GM12872 (cell line): ENCODE measurements at regions not wholly inside any gene's neighbourhood (a gene's known extent, or its start where the extent isn't known, plus 50 kb on each side); places are given as distances from the start of the nearest gene placed in this dataset.

Experiments used
- TF ChIP-seq, protein P1 (sequence below): IDR thresholded peaks from 3 replicates; pipeline ENCODE4 v1.5.1; 2011; ENCODE audit warnings: low read depth, mild to moderate bottlenecking, low read length, moderate library complexity; ENCODE audit not compliant: insufficient read depth

DNA sequence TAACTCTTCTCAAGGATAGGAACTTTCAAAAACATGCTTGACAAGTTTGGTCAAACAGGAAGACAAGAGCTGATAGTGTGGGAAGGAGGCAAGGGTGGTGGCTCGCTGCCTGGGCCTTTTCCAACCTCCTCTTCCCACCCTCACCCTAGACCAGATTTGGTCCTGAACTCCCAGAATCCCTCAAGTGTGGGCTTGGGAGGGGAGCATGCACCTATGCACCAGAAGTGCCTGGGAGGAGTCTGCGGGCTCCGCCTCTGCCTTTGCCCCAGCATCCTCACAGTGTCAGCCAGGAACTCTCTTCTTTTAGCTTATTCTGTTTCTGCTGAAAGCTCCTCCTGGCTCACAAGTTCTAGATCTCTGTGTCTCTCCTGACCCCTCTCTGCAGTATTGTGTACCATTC, 126.2 kb upstream of the MRPS22 start:
- TF ChIP-seq, protein P1, sequence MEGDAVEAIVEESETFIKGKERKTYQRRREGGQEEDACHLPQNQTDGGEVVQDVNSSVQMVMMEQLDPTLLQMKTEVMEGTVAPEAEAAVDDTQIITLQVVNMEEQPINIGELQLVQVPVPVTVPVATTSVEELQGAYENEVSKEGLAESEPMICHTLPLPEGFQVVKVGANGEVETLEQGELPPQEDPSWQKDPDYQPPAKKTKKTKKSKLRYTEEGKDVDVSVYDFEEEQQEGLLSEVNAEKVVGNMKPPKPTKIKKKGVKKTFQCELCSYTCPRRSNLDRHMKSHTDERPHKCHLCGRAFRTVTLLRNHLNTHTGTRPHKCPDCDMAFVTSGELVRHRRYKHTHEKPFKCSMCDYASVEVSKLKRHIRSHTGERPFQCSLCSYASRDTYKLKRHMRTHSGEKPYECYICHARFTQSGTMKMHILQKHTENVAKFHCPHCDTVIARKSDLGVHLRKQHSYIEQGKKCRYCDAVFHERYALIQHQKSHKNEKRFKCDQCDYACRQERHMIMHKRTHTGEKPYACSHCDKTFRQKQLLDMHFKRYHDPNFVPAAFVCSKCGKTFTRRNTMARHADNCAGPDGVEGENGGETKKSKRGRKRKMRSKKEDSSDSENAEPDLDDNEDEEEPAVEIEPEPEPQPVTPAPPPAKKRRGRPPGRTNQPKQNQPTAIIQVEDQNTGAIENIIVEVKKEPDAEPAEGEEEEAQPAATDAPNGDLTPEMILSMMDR: no peak

DNA sequence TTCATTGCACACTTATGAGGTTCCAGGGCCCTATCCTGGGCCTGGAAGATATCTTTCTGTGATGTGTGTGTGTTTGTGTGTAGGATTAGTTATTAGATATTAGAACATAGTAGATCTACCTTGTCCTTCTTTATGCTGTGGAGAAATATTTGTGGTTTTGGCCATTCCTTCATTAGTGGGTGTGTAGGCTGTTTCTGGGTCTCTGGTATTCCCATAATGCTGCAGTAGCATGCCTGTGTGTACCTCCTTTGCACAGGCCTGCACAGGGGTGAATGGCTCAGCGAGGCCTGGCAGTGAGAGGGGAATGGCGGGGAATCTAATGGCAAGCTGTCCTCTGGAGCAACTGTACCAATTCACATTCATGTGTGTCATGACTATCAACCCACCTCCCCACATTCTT, 125.8 kb upstream of the MRPS22 start:
- TF ChIP-seq, protein P1: no peak

DNA sequence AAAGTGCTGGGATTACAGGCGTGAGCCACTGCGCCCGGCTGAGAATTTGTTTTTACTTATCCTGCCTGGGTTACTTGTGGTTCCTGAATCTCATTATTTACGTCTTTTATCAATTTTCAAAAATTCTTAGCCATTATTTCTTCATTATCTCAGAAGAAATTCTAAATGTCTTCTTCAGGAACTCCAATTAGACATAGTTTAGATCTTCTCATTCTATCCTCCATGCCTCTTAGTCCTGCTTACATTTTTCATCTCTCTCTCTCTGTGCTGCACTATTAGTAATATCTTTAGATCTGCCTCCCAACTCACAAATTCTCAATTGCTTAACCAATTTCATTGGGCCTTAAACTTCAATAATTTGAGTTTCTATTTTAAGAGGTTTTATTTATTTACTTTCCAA, 124.4 kb upstream of the MRPS22 start:
- TF ChIP-seq, protein P1: no peak

DNA sequence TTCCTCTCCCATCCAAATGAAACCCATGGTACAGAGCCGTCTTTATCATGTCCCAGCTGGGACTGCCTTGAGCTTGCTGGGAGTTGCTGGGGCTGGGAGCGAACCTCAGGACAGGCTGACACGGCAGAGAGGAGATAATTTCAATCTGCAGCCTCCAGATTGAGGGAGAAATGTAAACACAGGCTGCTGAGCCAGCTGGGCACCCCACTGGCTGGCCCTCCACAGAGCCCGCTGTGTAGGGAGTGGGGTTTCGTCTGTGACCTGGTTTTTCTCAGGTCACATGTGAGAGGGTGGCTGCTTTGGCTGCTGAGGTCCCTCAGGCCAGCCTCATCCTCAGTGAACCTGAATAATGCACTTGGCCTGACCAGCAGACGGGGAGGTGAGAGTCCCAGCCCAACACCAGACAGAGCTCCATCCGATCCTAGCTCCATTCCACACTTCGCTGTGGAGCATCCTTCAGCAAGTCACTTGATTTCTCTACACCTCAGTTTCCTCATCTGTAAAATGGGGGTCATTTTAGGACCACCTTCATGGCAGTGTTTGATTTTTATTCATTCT, 121.6 kb upstream of the MRPS22 start:
- TF ChIP-seq, protein P1: no peak

DNA sequence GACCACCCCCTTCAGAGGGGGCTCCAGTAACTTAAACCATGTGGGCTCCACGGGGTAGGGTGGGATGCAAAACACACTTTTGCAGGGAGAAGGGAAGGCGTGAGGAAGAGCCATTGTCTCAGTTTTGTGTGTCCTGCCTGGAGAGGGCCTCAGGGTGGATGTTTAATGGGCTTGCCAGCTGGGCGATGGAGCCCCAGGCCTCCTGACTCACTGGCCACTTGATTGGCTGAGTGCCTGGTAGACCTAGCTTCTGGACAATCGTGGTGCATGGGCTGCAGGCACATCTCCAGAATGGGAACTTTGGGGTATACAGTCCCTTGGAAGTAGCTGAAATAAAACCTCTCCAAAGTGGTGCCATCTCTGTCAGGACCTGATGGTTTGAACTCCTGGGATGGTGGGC, 118.3 kb upstream of the MRPS22 start:
- TF ChIP-seq, protein P1: no peak

DNA sequence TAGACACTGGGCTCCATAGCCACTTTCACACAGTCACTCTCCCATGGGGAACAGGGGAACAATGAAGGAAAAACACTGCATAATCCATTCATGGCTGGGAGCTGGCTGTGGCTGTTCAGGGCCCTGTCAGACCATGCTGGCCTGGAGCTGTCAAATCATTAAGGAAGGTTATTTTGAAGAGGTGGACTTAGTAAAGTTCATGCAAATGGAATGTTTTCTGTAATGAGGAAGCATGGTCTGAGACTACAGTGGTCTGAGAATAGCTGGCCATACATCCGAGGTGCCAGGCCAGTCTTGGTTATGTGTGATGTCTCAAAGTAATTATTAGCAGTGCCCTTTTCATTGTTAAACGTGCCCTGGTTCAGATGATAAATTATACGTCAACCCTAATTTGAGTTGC, 117.1 kb upstream of the MRPS22 start:
- TF ChIP-seq, protein P1: no peak

DNA sequence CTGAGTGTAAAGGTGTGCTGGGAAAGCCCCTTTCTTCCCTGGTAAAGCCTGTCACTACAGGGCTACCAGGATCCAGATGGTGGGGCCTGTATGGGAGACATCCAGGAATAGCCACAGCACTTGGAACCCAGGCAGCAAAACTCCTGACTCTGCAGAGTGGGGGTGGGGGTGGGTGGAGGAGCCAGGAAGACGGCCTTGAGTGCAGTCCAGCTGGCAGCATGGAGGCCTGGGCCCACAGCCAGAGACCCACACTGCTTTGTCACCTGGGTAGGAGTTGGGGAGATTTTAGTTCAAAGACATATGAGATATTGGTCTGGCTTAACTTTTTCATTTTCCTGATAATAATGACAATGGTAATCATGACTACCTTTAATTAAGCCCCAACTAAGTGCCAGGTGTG, 116.7 kb upstream of the MRPS22 start:
- TF ChIP-seq, protein P1: no peak

DNA sequence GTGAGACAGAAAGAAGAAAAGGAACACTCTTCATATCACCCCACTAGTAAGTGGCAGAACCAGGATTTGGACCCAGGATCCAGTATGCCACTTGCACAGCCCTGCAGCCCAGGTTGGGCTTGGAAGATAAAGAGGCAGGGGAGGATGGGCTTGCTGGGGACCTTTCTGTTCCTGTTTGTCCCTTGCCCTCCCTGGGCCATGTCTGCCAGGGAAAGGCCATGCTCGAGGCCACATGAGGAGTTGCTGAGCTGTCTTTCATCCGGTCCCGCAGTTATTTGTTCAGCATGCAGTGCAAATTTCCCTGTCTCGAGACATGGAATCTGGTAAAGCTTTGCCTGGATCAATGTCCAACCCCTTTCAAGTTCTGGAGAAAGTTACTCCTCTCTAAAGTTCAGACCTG, 116.0 kb upstream of the MRPS22 start:
- TF ChIP-seq, protein P1: no peak
